Muscle of leg (tissue), 3 donors: ENCODE measurements at regions not wholly inside any gene's neighbourhood (a gene's known extent, or its start where the extent isn't known, plus 50 kb on each side); places are given as distances from the start of the nearest gene placed in this dataset.

Experiments used
- DNase-seq: peaks from one replicate; pipeline ENCODE4 v3.0.0; 2013
- H3K27ac ChIP-seq: one replicate; pipeline ENCODE4 v1.5.1; 2013; ENCODE audit warnings: mild to moderate bottlenecking, low read length, control low read depth
- H3K27me3 ChIP-seq: one replicate; pipeline ENCODE4 v1.6.1; 2013; ENCODE audit warnings: low read length; ENCODE audit not compliant: control insufficient read depth, insufficient read depth
- H3K36me3 ChIP-seq: one replicate; pipeline ENCODE4 v1.6.1; 2013; ENCODE audit warnings: low read length; ENCODE audit not compliant: control insufficient read depth, insufficient read depth
- H3K4me1 ChIP-seq: one replicate; pipeline ENCODE4 v1.6.1; 2013; ENCODE audit warnings: low read length; ENCODE audit not compliant: control insufficient read depth, insufficient read depth
- H3K4me3 ChIP-seq: one replicate; pipeline ENCODE4 v1.5.1; 2013; ENCODE audit warnings: low read length, control low read depth
- H3K9me3 ChIP-seq: replicated peaks from 2 replicates; pipeline ENCODE4 v1.6.1; 2013; ENCODE audit warnings: low read depth, low read length; ENCODE audit not compliant: control insufficient read depth
- WGBS: methylation state at CpG from one replicate; pipeline ENCODE4 v1.1.5; 2013; ENCODE audit warnings: missing lambda C conversion rate; ENCODE audit not compliant: insufficient coverage; 5-methylcytosine and 5-hydroxymethylcytosine counted together

DNA sequence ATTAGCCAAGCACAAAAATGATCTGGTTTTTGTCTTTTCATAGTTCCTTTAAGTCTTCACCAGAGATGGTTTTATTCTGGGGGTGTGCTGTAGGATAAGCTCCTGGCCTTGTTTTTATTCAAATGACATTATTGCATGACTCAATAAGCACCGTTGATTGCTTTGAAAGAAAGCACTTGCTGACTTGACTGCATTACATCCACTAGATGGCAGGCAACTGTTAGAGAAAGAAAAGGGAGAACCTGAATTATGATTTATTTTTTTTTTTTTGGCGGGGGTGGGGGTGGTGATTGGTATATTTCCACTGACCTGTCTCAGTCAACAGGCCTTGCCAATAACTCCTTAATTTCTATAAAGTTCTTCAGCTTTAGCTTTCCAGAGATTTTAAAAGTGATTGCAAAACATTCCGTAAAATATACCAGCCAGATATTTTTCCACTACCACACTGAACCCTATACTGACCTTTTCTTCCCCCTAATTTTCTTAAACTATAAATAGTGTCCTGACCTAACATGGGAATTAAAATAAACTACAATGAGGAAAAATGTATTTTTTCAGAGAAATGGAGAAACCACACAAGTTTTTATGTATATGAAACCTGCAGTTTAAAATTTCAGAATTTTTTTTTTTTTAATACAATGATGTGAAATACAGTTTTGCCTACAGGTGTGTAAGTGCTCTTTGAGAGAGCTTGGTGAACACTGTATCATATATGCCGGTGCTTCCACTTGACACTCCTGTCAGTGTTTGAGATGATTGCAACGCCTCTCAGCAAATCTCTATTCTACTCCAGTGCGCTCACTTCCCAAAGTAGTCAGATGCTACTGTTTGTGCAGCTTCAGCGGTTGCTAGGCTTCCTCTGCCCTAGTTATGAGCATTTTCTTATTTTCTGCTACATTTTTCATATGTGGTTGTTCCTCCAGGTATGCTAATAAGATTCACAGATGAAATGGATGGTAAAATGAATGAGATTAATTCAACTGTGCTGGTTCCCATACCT lies 274.3 kb downstream of the CD109 start:
- no peak overlapping the region for H3K4me3 ChIP-seq
- peak overlapping the region; percentile 79 for H3K27ac ChIP-seq
- 58% methylated on average over 4 of the region's 7 CpGs for WGBS
- H3K4me1 ChIP-seq = peaks cover 14% of the 10 kb centered on the region
- no peaks in the 10 kb centered on the region for H3K36me3 ChIP-seq
- H3K27me3 ChIP-seq = no peaks in the 10 kb centered on the region
- DNase-seq = peak; percentile 93
- no peaks in the 10 kb centered on the region for H3K9me3 ChIP-seq

DNA sequence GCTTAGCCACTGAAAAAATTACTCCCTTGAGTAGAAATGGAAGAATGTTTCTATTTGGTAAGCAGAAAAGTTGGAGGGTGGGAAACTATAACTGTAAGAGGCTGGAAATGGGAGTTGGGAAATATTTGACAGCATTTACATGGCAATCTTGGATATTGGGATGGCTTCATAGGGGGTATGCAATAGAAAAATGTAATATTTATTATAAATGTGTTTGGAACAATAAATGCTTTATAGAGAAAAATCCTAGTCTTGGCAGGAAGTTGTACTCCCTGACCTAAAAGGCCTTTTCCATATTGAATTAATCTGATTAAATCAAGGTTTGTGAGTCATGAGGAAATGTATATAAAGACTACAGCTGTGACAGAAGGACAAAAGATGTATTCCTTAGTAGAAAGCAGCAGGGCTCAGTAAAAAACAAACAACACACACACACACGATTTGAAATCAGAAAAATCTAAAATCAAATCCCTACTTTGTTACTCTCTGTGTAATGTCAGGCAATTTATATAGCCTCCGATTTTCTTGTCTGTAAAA lies 272.3 kb downstream of the CD109 start:
- H3K27me3 ChIP-seq = no peaks in the 10 kb centered on the region
- no CpG with 5 or more reads among the region's 2 CpGs for WGBS
- H3K9me3 ChIP-seq = no peaks in the 10 kb centered on the region
- H3K36me3 ChIP-seq = no peaks in the 10 kb centered on the region
- peak; percentile 80 for DNase-seq
- peak overlapping the region; percentile 79 for H3K27ac ChIP-seq
- H3K4me3 ChIP-seq = no peak overlapping the region
- H3K4me1 ChIP-seq = peaks cover 15% of the 10 kb centered on the region

DNA sequence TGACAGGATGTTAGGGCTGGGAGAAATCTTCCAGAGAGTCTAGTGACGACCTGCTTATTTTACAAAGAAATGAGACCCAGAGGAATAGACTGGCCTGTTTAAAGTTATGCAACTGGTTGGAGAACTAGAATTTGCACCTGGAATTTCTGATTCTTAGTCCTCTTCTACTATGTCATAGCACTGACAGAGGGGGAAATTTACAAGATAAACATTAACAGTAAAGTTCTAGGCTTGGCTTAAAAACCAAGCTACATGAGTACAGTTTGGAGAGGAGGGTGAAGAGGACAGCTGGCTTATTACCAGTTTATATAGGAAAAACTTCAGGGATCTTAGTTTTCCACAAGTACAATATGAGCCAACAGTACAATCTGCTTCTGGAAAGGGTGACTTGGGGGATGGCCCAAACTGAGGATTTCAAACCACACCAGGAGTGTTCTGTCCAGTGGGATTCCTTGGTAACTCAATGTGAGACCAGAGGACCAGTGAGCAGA lies 269.6 kb downstream of the CD109 start:
- Histone ChIP-seq H3K27me3 (no peaks in the 10 kb centered on the region), H3K36me3 (no peaks in the 10 kb centered on the region), H3K9me3 (no peaks in the 10 kb centered on the region), H3K27ac (peak overlapping the region; percentile 86), H3K4me1 (peaks cover 15% of the 10 kb centered on the region), H3K4me3 (no peak overlapping the region)
- peak; percentile 96 for DNase-seq
- WGBS = no CpG with 5 or more reads among the region's 1 CpG

DNA sequence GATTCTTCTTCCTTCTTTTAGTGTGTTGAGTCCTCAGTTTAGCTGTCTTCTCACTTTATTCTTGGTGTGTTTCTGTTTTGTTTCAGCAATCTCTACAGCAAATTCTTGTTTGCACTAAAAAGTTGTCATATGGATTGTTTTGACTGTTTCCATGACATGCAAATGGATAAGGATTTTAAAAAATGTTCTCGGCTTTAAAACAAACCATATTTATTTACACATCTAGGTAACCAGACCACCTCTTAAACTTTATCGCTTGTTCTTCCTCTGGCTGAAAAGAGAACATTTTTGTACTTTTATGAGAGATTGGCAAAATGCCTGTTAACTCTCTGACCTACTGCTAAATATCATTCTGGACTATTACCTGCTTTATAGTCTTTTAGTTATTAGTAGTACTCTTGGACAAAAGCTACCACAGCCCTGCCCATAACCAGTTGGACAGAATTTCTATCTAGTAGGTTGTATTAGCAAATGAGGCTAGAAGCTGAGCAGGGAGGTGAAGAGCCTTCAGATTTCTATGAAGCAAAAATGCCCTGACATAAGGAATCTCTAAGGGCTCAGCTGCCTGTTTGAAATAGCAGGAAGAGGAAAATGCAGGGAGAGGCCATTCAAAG lies 268.3 kb downstream of the CD109 start:
- no peaks in the 10 kb centered on the region for H3K9me3 ChIP-seq
- DNase-seq = peak; percentile 82
- no peaks in the 10 kb centered on the region for H3K36me3 ChIP-seq
- peak overlapping the region; percentile 86 for H3K27ac ChIP-seq
- no peak overlapping the region for H3K4me3 ChIP-seq
- H3K4me1 ChIP-seq = peaks cover 14% of the 10 kb centered on the region
- H3K27me3 ChIP-seq = no peaks in the 10 kb centered on the region
- no CpG with 5 or more reads among the region's 2 CpGs for WGBS

DNA sequence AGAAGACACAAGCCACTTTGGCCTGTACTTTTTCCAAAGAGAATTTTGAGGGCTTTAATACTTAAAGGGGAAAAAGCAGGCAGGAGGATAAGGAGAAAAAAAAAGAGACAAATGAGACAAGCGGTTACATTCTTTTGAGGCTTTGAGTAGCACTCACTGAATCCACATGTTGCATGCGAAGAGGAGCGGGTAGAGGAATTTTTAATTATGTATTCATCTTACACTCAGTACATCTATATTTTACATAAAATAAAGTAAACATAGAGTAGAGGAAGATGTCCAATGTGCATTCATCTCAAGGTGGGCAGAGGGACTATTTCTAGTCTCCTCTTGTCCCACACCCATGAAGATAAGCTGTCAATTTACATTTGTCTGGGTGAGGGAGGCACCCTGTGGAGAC lies 266.9 kb downstream of the CD109 start:
- no peak for DNase-seq
- H3K4me1 ChIP-seq = peaks cover 8% of the 10 kb centered on the region
- no peaks in the 10 kb centered on the region for H3K36me3 ChIP-seq
- H3K27me3 ChIP-seq = no peaks in the 10 kb centered on the region
- H3K9me3 ChIP-seq = no peaks in the 10 kb centered on the region
- no peak overlapping the region for H3K4me3 ChIP-seq
- no peak overlapping the region for H3K27ac ChIP-seq
- no CpG with 5 or more reads among the region's 3 CpGs for WGBS

DNA sequence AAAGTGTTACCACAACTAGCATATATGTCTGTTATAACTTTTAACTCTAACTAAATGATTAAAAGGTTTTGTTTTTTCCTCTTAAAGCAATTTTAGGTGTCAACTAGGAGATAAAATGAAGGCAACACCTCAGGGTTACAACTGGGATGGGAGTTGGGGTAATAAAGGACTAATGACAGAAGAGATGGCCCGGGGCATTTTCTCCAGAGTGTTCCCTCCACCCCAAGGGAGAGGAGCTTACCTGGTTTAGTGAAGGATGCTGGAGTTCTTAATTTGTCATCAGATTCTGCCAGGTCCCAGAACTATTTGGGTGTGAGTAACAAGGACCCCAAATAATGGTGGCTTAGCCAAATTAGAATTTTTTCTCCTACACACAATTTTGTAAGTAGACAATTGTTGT lies 260.3 kb downstream of the CD109 start:
- Histone ChIP-seq H3K36me3 (no peaks in the 10 kb centered on the region), H3K4me3 (no peak overlapping the region), H3K27ac (no peak overlapping the region), H3K4me1 (no peaks in the 10 kb centered on the region), H3K9me3 (no peaks in the 10 kb centered on the region), H3K27me3 (no peaks in the 10 kb centered on the region)
- no CpG with 5 or more reads among the region's 1 CpG for WGBS
- no peak for DNase-seq

DNA sequence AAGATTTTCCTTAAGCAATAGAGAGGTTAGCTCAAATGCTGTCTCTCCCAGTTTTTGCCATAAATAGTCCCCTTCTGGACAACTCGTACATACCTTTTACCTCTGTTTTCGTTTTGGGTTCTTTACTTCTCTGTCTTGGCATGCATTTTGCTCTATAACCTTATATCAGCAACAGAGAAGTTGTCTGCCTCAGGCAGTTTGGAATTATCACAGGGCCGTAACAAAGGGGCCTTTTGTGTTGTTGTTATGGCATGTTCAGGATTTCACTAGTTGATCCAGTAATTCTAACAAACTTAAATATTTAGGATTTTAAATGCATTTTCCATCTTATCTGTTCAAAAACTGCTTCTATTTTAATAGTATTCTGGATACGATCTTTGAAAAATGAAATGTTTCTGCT lies 259.8 kb downstream of the CD109 start:
- Histone ChIP-seq H3K36me3 (no peaks in the 10 kb centered on the region), H3K9me3 (no peaks in the 10 kb centered on the region), H3K4me1 (no peaks in the 10 kb centered on the region), H3K27me3 (no peaks in the 10 kb centered on the region), H3K4me3 (no peak overlapping the region), H3K27ac (no peak overlapping the region)
- no peak for DNase-seq
- no CpG with 5 or more reads among the region's 4 CpGs for WGBS

DNA sequence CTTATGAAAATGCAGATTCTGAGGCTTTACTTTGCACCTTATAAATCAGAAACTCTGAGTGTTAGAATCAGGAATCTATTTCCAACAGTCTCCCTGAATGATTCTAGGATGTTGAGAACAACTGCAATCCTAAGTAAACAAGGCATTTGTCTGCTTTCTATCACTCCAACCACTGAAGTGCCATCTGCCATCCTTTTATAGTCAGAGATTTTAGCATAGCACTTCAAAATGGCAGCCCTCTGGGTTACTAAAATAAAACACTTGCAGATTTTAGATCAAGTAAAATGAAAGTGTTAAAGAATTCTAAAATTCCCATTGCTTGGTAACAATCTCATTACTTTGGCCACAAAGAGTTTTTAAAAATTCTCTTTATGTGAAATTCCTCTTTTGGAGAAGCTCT lies 258.9 kb downstream of the CD109 start:
- no peak overlapping the region for H3K4me3 ChIP-seq
- no peaks in the 10 kb centered on the region for H3K4me1 ChIP-seq
- H3K27ac ChIP-seq = no peak overlapping the region
- no peaks in the 10 kb centered on the region for H3K36me3 ChIP-seq
- no peak for DNase-seq
- H3K27me3 ChIP-seq = no peaks in the 10 kb centered on the region
- no peaks in the 10 kb centered on the region for H3K9me3 ChIP-seq

DNA sequence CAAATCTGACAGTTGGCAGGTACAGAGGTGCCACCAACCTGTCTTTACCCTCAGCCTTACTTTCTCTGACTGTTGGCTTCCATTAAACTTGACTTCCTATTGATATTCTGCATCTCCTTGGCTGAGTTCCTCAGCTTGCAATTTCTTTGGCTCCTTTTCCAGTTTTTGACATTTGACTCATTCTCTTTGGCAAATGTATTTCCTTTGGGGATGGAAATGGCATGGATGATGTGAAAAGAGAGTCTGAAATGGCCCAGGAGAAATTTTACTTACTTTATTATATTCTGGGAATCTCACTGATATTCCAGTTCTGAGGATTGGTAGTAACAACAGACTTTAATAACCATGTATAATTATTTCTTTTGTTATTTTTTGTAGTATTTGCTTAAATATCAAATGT lies 255.2 kb downstream of the CD109 start:
- H3K36me3 ChIP-seq = no peaks in the 10 kb centered on the region
- H3K9me3 ChIP-seq = peaks cover 10% of the 10 kb centered on the region
- peak; percentile 77 for DNase-seq
- no peak overlapping the region for H3K27ac ChIP-seq
- no peaks in the 10 kb centered on the region for H3K27me3 ChIP-seq
- H3K4me1 ChIP-seq = no peaks in the 10 kb centered on the region
- no peak overlapping the region for H3K4me3 ChIP-seq

DNA sequence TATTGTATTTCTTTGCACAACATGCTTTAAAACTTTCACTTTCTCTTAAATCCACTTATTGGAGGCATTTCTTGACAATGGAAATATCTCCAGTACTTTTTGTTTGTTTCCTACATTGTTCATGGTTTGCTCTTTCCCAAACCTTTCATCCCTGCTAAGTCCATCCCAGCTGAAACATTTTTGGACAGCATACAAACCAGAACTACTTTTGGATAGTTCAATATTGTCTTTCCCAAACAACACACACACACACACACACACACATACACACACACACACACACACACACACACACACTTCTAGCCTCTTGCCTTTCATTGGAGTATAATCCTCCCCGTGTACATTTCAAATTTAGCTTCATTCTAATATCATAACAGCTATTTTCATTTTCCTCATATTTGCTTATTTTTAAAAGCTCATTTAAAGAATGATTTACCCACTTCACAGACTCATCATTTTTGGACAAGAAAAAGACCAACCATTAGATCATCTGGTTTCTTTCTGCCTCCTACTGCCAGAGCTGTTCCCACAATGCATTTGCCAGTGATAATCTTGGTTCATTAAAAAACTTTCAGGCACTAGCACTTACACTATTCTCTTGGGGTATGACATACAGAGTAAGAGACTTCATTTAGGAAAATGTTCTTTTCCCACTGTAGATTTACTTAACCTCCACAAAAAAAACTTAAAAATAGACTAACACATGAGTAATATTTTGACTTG lies 248.1 kb downstream of the CD109 start:
- H3K27me3 ChIP-seq = no peaks in the 10 kb centered on the region
- peak; percentile 92 for DNase-seq
- no peak overlapping the region for H3K4me3 ChIP-seq
- WGBS = 13% methylated on average over 1 of the region's 1 CpG
- H3K9me3 ChIP-seq = peaks cover 10% of the 10 kb centered on the region
- H3K4me1 ChIP-seq = no peaks in the 10 kb centered on the region
- H3K27ac ChIP-seq = peak overlapping the region; percentile 73
- H3K36me3 ChIP-seq = no peaks in the 10 kb centered on the region
